HCT116 (cell line): ENCODE measurements at regions not wholly inside any gene's neighbourhood (a gene's known extent, or its start where the extent isn't known, plus 50 kb on each side); places are given as distances from the start of the nearest gene placed in this dataset.

ENCODE experiments used
- ATAC-seq: fragments of 200-7000 bp; cut with Tn5 transposase; 2 replicates; pipeline ENCODE4 v1.9.1; 2020; ENCODE audit warnings: mild to moderate bottlenecking, moderate library complexity
- BruUV-seq: library from RNA; stranded (reverse); fragments of 400-500 nt; replicated peaks from 2 replicates; lab custom pipeline; 2021; lab: Mats Ljungman, UMichigan
- CTCF ChIA-PET: fragments of 300-600 bp; sonication (Branson Sonifier 250); formaldehyde crosslinking; loops from one replicate; lab custom pipeline; 2021; ENCODE audit warnings: antibody characterized with exemption; lab: Charles Lee
- POLR2A ChIA-PET: fragments of 300-600, 350-600 bp; sonication (Branson Sonifier 250); formaldehyde crosslinking; loops from one replicate; lab custom pipeline; 2021; ENCODE audit warnings: antibody characterized with exemption; lab: Charles Lee
- RAD21 ChIA-PET, 2 experiments: fragments of 300-600 bp; sonication (Branson Sonifier 250); formaldehyde crosslinking; loops; one replicate each; lab custom pipeline; 2023; ENCODE audit warnings: low total read pairs in 2 of 2; ENCODE audit not compliant: uncharacterized antibody in 2 of 2, unreplicated experiment in 2 of 2, low non-redundant PET in 1 of 2; lab: Charles Lee
- DNase-seq: peaks from one replicate; pipeline ENCODE4 v3.0.0-alpha.2; 2010; ENCODE audit warnings: low read depth, low spot score
- H2AFZ ChIP-seq: fragments of 200-600 bp; shearing (Covaris generic), sonication (generic); 2 replicates; pipeline ENCODE4 v1.6.1; 2017; ENCODE audit warnings: low read depth, mixed run types, mixed read lengths, antibody characterized with exemption, low read length; ENCODE audit not compliant: poor library complexity, severe bottlenecking
- H3K27ac ChIP-seq: 2 replicates; pipeline ENCODE4 v1.5.1; 2012; ENCODE audit warnings: low read depth, low read length
- H3K27me3 ChIP-seq: fragments of 200-600 bp; sonication (generic); 2 replicates; pipeline ENCODE4 v1.6.1; 2016; ENCODE audit warnings: mixed run types, low read length, mixed read lengths; ENCODE audit not compliant: insufficient read depth
- H3K36me3 ChIP-seq, 2 experiments: fragments of 200-500 bp in 1 of 2; fragments of 200-600 bp in 1 of 2; sonication (Bioruptor generic) in 1 of 2; sonication (generic) in 1 of 2; 2 replicates each; pipeline versions ENCODE4 v1.5.1 to v1.6.1; 2014 to 2016; ENCODE audit warnings: low read length in 2 of 2, inconsistent platforms in 1 of 2, mixed read lengths in 1 of 2, mixed run types in 1 of 2; ENCODE audit not compliant: insufficient read depth in 2 of 2, control insufficient read depth in 1 of 2
- H3K4me1 ChIP-seq, 2 experiments: fragments of 200-600 bp in 1 of 2; sonication (generic) in 1 of 2; 2 replicates each; pipeline versions ENCODE4 v1.5.1 to v1.6.1; 2012 to 2017; ENCODE audit warnings: low read length in 2 of 2, inconsistent platforms in 1 of 2, mild to moderate bottlenecking in 1 of 2, mixed read lengths in 1 of 2, mixed run types in 1 of 2, moderate library complexity in 1 of 2; ENCODE audit not compliant: insufficient read depth in 2 of 2, control insufficient read depth in 1 of 2
- H3K4me2 ChIP-seq: fragments of 200-600 bp; sonication (generic); 2 replicates; pipeline ENCODE4 v1.6.1; 2017; ENCODE audit warnings: mixed run types, low read length, mixed read lengths
- H3K4me3 ChIP-seq, 2 experiments: fragments of 200-600 bp in 1 of 2; sonication (generic) in 1 of 2; replicated peaks in 1 of 2; 2 replicates each; pipeline ENCODE4 v1.5.1; 2011 to 2016; ENCODE audit warnings: low read length in 2 of 2, control low read depth in 1 of 2, low read depth in 1 of 2, mild to moderate bottlenecking in 1 of 2, mixed read lengths in 1 of 2, mixed run types in 1 of 2
- H3K79me2 ChIP-seq: fragments of 200-600 bp; sonication (generic); 2 replicates; pipeline ENCODE4 v1.6.1; 2017; ENCODE audit warnings: mild to moderate bottlenecking, mixed run types, low read length, moderate library complexity, mixed read lengths; ENCODE audit not compliant: insufficient read depth
- H3K9ac ChIP-seq: fragments of 200-600 bp; sonication (generic); 2 replicates; pipeline ENCODE4 v1.6.1; 2016; ENCODE audit warnings: low read length, mixed read lengths
- H3K9me2 ChIP-seq: fragments of 200-600 bp; sonication (generic), shearing (Covaris generic); 2 replicates; pipeline ENCODE4 v1.6.1; 2017; ENCODE audit warnings: mixed run types, mild to moderate bottlenecking, moderate library complexity; ENCODE audit not compliant: insufficient read depth
- H3K9me3 ChIP-seq, 2 experiments: fragments of 200-500 bp in 1 of 2; fragments of 200-600 bp in 1 of 2; sonication (Bioruptor generic) in 1 of 2; sonication (generic) in 1 of 2; 2 replicates each; pipeline ENCODE4 v1.6.1; 2014 to 2017; ENCODE audit warnings: low read length in 2 of 2, mixed read lengths in 2 of 2, inconsistent platforms in 1 of 2, low read depth in 1 of 2, mild to moderate bottlenecking in 1 of 2, mixed run types in 1 of 2, moderate library complexity in 1 of 2; ENCODE audit not compliant: control insufficient read depth in 1 of 2, insufficient read depth in 1 of 2
- H4K20me1 ChIP-seq: fragments of 200-600 bp; sonication (generic), shearing (Covaris generic); 2 replicates; pipeline ENCODE4 v1.6.1; 2017; ENCODE audit warnings: mixed run types, mild to moderate bottlenecking, moderate library complexity; ENCODE audit not compliant: insufficient read depth
- EZH2 ChIP-seq: fragments of 200-600 bp; sonication (generic); IDR thresholded peaks from 2 replicates; pipeline ENCODE4 v1.6.1; 2017; ENCODE audit warnings: antibody characterized with exemption, mixed run types
- FOSL1 ChIP-seq: IDR thresholded peaks from 2 replicates; pipeline ENCODE4 v1.6.1; 2012; ENCODE audit warnings: low read depth
- JUND ChIP-seq: IDR thresholded peaks from 2 replicates; pipeline ENCODE4 v1.6.1; 2012
- POLR2AphosphoS5 ChIP-seq: IDR thresholded peaks from 2 replicates; pipeline ENCODE4 v1.6.1; 2011; ENCODE audit warnings: mild to moderate bottlenecking, low read depth, low read length, moderate library complexity
- TCF7L2 ChIP-seq: IDR thresholded peaks from 2 replicates; pipeline ENCODE4 v1.7.0; 2011; ENCODE audit warnings: borderline replicate concordance, inconsistent platforms; ENCODE audit not compliant: insufficient read depth, insufficient read length; ENCODE audit errors: extremely low read depth
- ZFX ChIP-seq: fragments of 450-650 bp; IDR thresholded peaks from 2 replicates; pipeline ENCODE4 v1.6.1; 2017
- ZNF274 ChIP-seq: fragments of 200-500 bp; sonication (Bioruptor generic); IDR thresholded peaks from 2 replicates; pipeline ENCODE4 v1.6.1; 2014; ENCODE audit warnings: mild to moderate bottlenecking, low read depth, low read length, inconsistent platforms
- intact Hi-C: fragments of 100-400 bp; cut with micrococcal nuclease; formaldehyde crosslinking; loops from 2 replicates; pipeline ENCODE4 v1.10.0; 2022

- H3K27me3 ChIP-seq: no peaks in the 10 kb centered on the region
- ATAC-seq (no peak), DNase-seq (no peak)
- ChIA-PET RAD21 (no interaction called here), CTCF (no interaction called here), POLR2A (no interaction called here)
- BruUV-seq: no TSS peak
- no peak overlapping the region for H3K4me2 ChIP-seq
- no peak overlapping the region for H3K4me3 ChIP-seq
- TF ChIP-seq ZNF274 (no peak), JUND (no peak), EZH2 (no peak), FOSL1 (no peak), POLR2AphosphoS5 (no peak)
- no peaks in the 10 kb centered on the region for H4K20me1 ChIP-seq
- peaks cover 11 to 28% of the 10 kb centered on the region in 2 experiments; a peak in 2 of 4 replicates for H3K9me3 ChIP-seq
- H3K9ac ChIP-seq: no peak overlapping the region
- H3K79me2 ChIP-seq: no peaks in the 10 kb centered on the region
- no peaks in the 10 kb centered on the region for H3K9me2 ChIP-seq
- intact Hi-C loops: no loop called here
- H2AFZ ChIP-seq: no peak overlapping the region
- no peaks in the 10 kb centered on the region for H3K4me1 ChIP-seq
- no peak overlapping the region for H3K27ac ChIP-seq
- no peaks in the 10 kb centered on the region for H3K36me3 ChIP-seq
Measured at GRCh38 chr14:85106506-85106905, 423.4 kb upstream of the FLRT2 start.

GRCh38 chr14:85112762-85113161 is 417.2 kb upstream of the FLRT2 start:
- no peak overlapping the region for H3K27ac ChIP-seq
- H3K4me2 ChIP-seq: no peak overlapping the region
- no peaks in the 10 kb centered on the region for H3K9me2 ChIP-seq
- H3K9me3 ChIP-seq: peaks cover 11 to 25% of the 10 kb centered on the region in 2 experiments; a peak in 2 of 4 replicates
- no peak overlapping the region for H3K9ac ChIP-seq
- intact Hi-C loops: no loop called here
- TF ChIP-seq TCF7L2 (no peak), ZFX (no peak), POLR2AphosphoS5 (no peak)
- ChIA-PET POLR2A (no interaction called here), RAD21 (no interaction called here), CTCF (no interaction called here)
- H3K27me3 ChIP-seq: no peaks in the 10 kb centered on the region
- H2AFZ ChIP-seq: no peak overlapping the region
- no peaks in the 10 kb centered on the region for H4K20me1 ChIP-seq
- H3K4me1 ChIP-seq: no peaks in the 10 kb centered on the region
- no peaks in the 10 kb centered on the region for H3K36me3 ChIP-seq
- no peak overlapping the region for H3K4me3 ChIP-seq
- no TSS peak for BruUV-seq
- no peak for DNase-seq
- no peak for ATAC-seq
- H3K79me2 ChIP-seq: no peaks in the 10 kb centered on the region
